Inferior parietal cortex (tissue), 1 donor: ENCODE measurements at regions not wholly inside any gene's neighbourhood (a gene's known extent, or its start where the extent isn't known, plus 50 kb on each side); places are given as distances from the start of the nearest gene placed in this dataset.
"Not testable (repeated sequence)": the region's sequence is repeated elsewhere in the genome, so short reads cannot be mapped to it uniquely, and the experiment has no call there.

ENCODE experiments used
- DNase-seq: peaks from one replicate; pipeline ENCODE4 v3.0.0-alpha.2; 2016; ENCODE audit errors: extremely low spot score

GRCh38 chr12:83933615-83934014 lies 979.0 kb downstream of the SLC6A15 start:
- no peak for DNase-seq

- no peak for DNase-seq
Measured at GRCh38 chr12:83932011-83932410, 980.6 kb downstream of the SLC6A15 start.

GRCh38 chr12:83931451-83931850 lies 981.1 kb downstream of the SLC6A15 start:
- no peak for DNase-seq

GRCh38 chr12:83929792-83930191 lies 982.8 kb downstream of the SLC6A15 start:
- not testable (repeated sequence) for DNase-seq

- DNase-seq: no peak
Measured at GRCh38 chr12:83920821-83921547, 991.6 kb downstream of the SLC6A15 start.

- DNase-seq: no peak
Measured at GRCh38 chr12:83919081-83919480, 993.5 kb downstream of the SLC6A15 start.

GRCh38 chr12:83904175-83904574 lies 1008.4 kb downstream of the SLC6A15 start:
- no peak for DNase-seq

- no peak for DNase-seq
Measured at GRCh38 chr12:83896416-83896815, 1016.2 kb downstream of the SLC6A15 start.

- no peak for DNase-seq
Measured at GRCh38 chr12:83893101-83893500, 1019.5 kb downstream of the SLC6A15 start.

GRCh38 chr12:83889745-83890144 lies 1022.9 kb downstream of the SLC6A15 start:
- DNase-seq: no peak

- DNase-seq: no peak
Measured at GRCh38 chr12:83886479-83886878, 1026.1 kb downstream of the SLC6A15 start.

GRCh38 chr12:83870921-83871599 lies 1041.5 kb downstream of the SLC6A15 start:
- DNase-seq: not testable (repeated sequence)

GRCh38 chr12:83866477-83866876 lies 1046.1 kb downstream of the SLC6A15 start:
- no peak for DNase-seq

GRCh38 chr12:83865431-83865830 lies 1047.2 kb downstream of the SLC6A15 start:
- no peak for DNase-seq

GRCh38 chr12:83864054-83864453 lies 1048.5 kb downstream of the SLC6A15 start:
- no peak for DNase-seq

GRCh38 chr12:83859021-83859420 lies 1053.6 kb downstream of the SLC6A15 start:
- no peak for DNase-seq

GRCh38 chr12:83856803-83857202 lies 1055.8 kb downstream of the SLC6A15 start:
- DNase-seq: no peak

GRCh38 chr12:83850531-83850930 lies 1062.1 kb downstream of the SLC6A15 start:
- no peak for DNase-seq

GRCh38 chr12:83848702-83849101 lies 1063.9 kb downstream of the SLC6A15 start:
- DNase-seq: no peak

- DNase-seq: no peak
Measured at GRCh38 chr12:83843541-83843940, 1069.1 kb downstream of the SLC6A15 start.

- no peak for DNase-seq
Measured at GRCh38 chr12:83841620-83842019, 1071.0 kb downstream of the SLC6A15 start.

- no peak for DNase-seq
Measured at GRCh38 chr12:83827860-83828259, 1084.7 kb downstream of the SLC6A15 start.

- no peak for DNase-seq
Measured at GRCh38 chr12:83827193-83827592, 1085.4 kb downstream of the SLC6A15 start.
